Stimulated activated effector memory CD8-positive, alpha-beta T cell treated with anti-CD3 and anti-CD28 coated beads, Interleukin-12 subunit alpha, Interleukin-12 subunit beta, amount 100 ng/mL, for 72 hours (primary cell): ENCODE measurements at regions not wholly inside any gene's neighbourhood (a gene's known extent, or its start where the extent isn't known, plus 50 kb on each side); places are given as distances from the start of the nearest gene placed in this dataset.

Source experiments
- ATAC-seq: fragments of 150-1000 bp; cut with Tn5 transposase; 2 replicates; pipeline ENCODE4 v1.10.0; 2021
- DNase-seq, 2 donors: peaks; one replicate each; pipeline ENCODE4 v3.0.0; 2021 to 2022; ENCODE audit warnings: low spot score in 2 of 2
- H3K27ac Mint-ChIP-seq: one replicate; pipeline ENCODE4 v1.8.0; 2022; ENCODE audit warnings: mild to moderate bottlenecking, mixed read lengths
- H3K36me3 Mint-ChIP-seq: one replicate; pipeline ENCODE4 v1.8.0; 2022; ENCODE audit warnings: mild to moderate bottlenecking, mixed read lengths
- H3K4me1 Mint-ChIP-seq: one replicate; pipeline ENCODE4 v1.8.0; 2022; ENCODE audit warnings: mixed read lengths
- H3K4me3 Mint-ChIP-seq: one replicate; pipeline ENCODE4 v1.8.0; 2022; ENCODE audit warnings: mild to moderate bottlenecking, mixed read lengths
- H3K9me3 Mint-ChIP-seq: one replicate; pipeline ENCODE4 v1.8.0; 2022; ENCODE audit warnings: mixed read lengths

GRCh38 chr5:74386571-74387334 lies 253.8 kb downstream of the ENC1 start:
- H3K4me3 Mint-ChIP-seq = no peak overlapping the region
- DNase-seq (no peak), ATAC-seq (no peak)
- H3K4me1 Mint-ChIP-seq = no peaks in the 10 kb centered on the region
- no peaks in the 10 kb centered on the region for H3K9me3 Mint-ChIP-seq
- no peaks in the 10 kb centered on the region for H3K36me3 Mint-ChIP-seq
- no peak overlapping the region for H3K27ac Mint-ChIP-seq

- H3K36me3 Mint-ChIP-seq = no peaks in the 10 kb centered on the region
- ATAC-seq = no peak
- no peaks in the 10 kb centered on the region for H3K9me3 Mint-ChIP-seq
Measured at GRCh38 chr5:74384851-74385250, 255.7 kb downstream of the ENC1 start.

GRCh38 chr5:74382987-74383593 lies 257.4 kb downstream of the ENC1 start:
- Mint-ChIP-seq H3K27ac (no peak overlapping the region), H3K4me3 (no peak overlapping the region), H3K4me1 (no peaks in the 10 kb centered on the region), H3K36me3 (no peaks in the 10 kb centered on the region), H3K9me3 (no peaks in the 10 kb centered on the region)
- ATAC-seq (no peak), DNase-seq (no peak)

More at GRCh38 chr5:74384851-74385250, 255.7 kb downstream of the ENC1 start:
- no peaks in the 10 kb centered on the region for H3K4me1 Mint-ChIP-seq
- no peak for DNase-seq
- no peak overlapping the region for H3K27ac Mint-ChIP-seq
- H3K4me3 Mint-ChIP-seq = no peak overlapping the region

- Mint-ChIP-seq H3K36me3 (no peaks in the 10 kb centered on the region), H3K27ac (no peak overlapping the region), H3K9me3 (no peaks in the 10 kb centered on the region), H3K4me1 (no peaks in the 10 kb centered on the region), H3K4me3 (no peak overlapping the region)
- ATAC-seq (no peak), DNase-seq (no peak)
Measured at GRCh38 chr5:74382123-74382855, 258.2 kb downstream of the ENC1 start.

- Mint-ChIP-seq H3K36me3 (no peaks in the 10 kb centered on the region), H3K4me1 (no peaks in the 10 kb centered on the region), H3K9me3 (no peaks in the 10 kb centered on the region), H3K4me3 (no peak overlapping the region), H3K27ac (no peak overlapping the region)
- ATAC-seq = no peak
- no peak for DNase-seq
Measured at GRCh38 chr5:74380193-74380592, 260.3 kb downstream of the ENC1 start.

GRCh38 chr5:74378464-74378863 lies 262.1 kb downstream of the ENC1 start:
- no peak overlapping the region for H3K4me3 Mint-ChIP-seq
- H3K36me3 Mint-ChIP-seq = no peaks in the 10 kb centered on the region
- DNase-seq = no peak
- H3K27ac Mint-ChIP-seq = no peak overlapping the region
- no peaks in the 10 kb centered on the region for H3K4me1 Mint-ChIP-seq
- no peak for ATAC-seq
- H3K9me3 Mint-ChIP-seq = no peaks in the 10 kb centered on the region

- no peak overlapping the region for H3K27ac Mint-ChIP-seq
- ATAC-seq (no peak), DNase-seq (no peak)
- H3K36me3 Mint-ChIP-seq = no peaks in the 10 kb centered on the region
- no peak overlapping the region for H3K4me3 Mint-ChIP-seq
- no peaks in the 10 kb centered on the region for H3K9me3 Mint-ChIP-seq
- H3K4me1 Mint-ChIP-seq = no peaks in the 10 kb centered on the region
Measured at GRCh38 chr5:74376187-74376586, 264.3 kb downstream of the ENC1 start.

GRCh38 chr5:74375271-74375670 lies 265.3 kb downstream of the ENC1 start:
- ATAC-seq (no peak), DNase-seq (no peak)
- H3K36me3 Mint-ChIP-seq = no peaks in the 10 kb centered on the region
- no peaks in the 10 kb centered on the region for H3K9me3 Mint-ChIP-seq
- no peak overlapping the region for H3K4me3 Mint-ChIP-seq
- no peaks in the 10 kb centered on the region for H3K4me1 Mint-ChIP-seq
- H3K27ac Mint-ChIP-seq = no peak overlapping the region

GRCh38 chr5:74374656-74375055 lies 265.9 kb downstream of the ENC1 start:
- H3K4me3 Mint-ChIP-seq = no peak overlapping the region
- no peaks in the 10 kb centered on the region for H3K36me3 Mint-ChIP-seq

GRCh38 chr5:74373076-74373475 lies 267.5 kb downstream of the ENC1 start:
- no peaks in the 10 kb centered on the region for H3K36me3 Mint-ChIP-seq
- no peaks in the 10 kb centered on the region for H3K4me1 Mint-ChIP-seq
- H3K9me3 Mint-ChIP-seq = no peaks in the 10 kb centered on the region
- no peak overlapping the region for H3K27ac Mint-ChIP-seq
- DNase-seq = no peak
- no peak for ATAC-seq
- H3K4me3 Mint-ChIP-seq = no peak overlapping the region

More at GRCh38 chr5:74374656-74375055, 265.9 kb downstream of the ENC1 start:
- Mint-ChIP-seq H3K27ac (no peak overlapping the region), H3K9me3 (no peaks in the 10 kb centered on the region), H3K4me1 (no peaks in the 10 kb centered on the region)
- DNase-seq (no peak), ATAC-seq (no peak)

GRCh38 chr5:74372502-74373064 lies 267.9 kb downstream of the ENC1 start:
- DNase-seq (no peak), ATAC-seq (no peak)
- Mint-ChIP-seq H3K4me1 (no peaks in the 10 kb centered on the region), H3K36me3 (no peaks in the 10 kb centered on the region), H3K9me3 (no peaks in the 10 kb centered on the region), H3K4me3 (no peak overlapping the region), H3K27ac (no peak overlapping the region)

- no peak for ATAC-seq
- no peak overlapping the region for H3K27ac Mint-ChIP-seq
- H3K9me3 Mint-ChIP-seq = no peaks in the 10 kb centered on the region
Measured at GRCh38 chr5:74372051-74372450, 268.5 kb downstream of the ENC1 start.

GRCh38 chr5:74371621-74372020 lies 268.9 kb downstream of the ENC1 start:
- Mint-ChIP-seq H3K36me3 (no peaks in the 10 kb centered on the region), H3K27ac (no peak overlapping the region), H3K4me1 (no peaks in the 10 kb centered on the region), H3K4me3 (no peak overlapping the region), H3K9me3 (no peaks in the 10 kb centered on the region)
- DNase-seq = no peak
- no peak for ATAC-seq

More at GRCh38 chr5:74372051-74372450, 268.5 kb downstream of the ENC1 start:
- DNase-seq = no peak
- no peak overlapping the region for H3K4me3 Mint-ChIP-seq
- H3K36me3 Mint-ChIP-seq = no peaks in the 10 kb centered on the region
- no peaks in the 10 kb centered on the region for H3K4me1 Mint-ChIP-seq

GRCh38 chr5:74370168-74370567 lies 270.4 kb downstream of the ENC1 start:
- no peak overlapping the region for H3K4me3 Mint-ChIP-seq
- no peaks in the 10 kb centered on the region for H3K9me3 Mint-ChIP-seq
- H3K27ac Mint-ChIP-seq = no peak overlapping the region
- H3K4me1 Mint-ChIP-seq = no peaks in the 10 kb centered on the region
- H3K36me3 Mint-ChIP-seq = no peaks in the 10 kb centered on the region
- ATAC-seq = no peak
- DNase-seq = no peak

- Mint-ChIP-seq H3K9me3 (no peaks in the 10 kb centered on the region), H3K27ac (no peak overlapping the region), H3K36me3 (no peaks in the 10 kb centered on the region), H3K4me3 (no peak overlapping the region), H3K4me1 (no peaks in the 10 kb centered on the region)
- DNase-seq (no peak), ATAC-seq (no peak)
Measured at GRCh38 chr5:74369173-74369572, 271.4 kb downstream of the ENC1 start.
